GM12878 (cell line): ENCODE measurements at regions not wholly inside any gene's neighbourhood (a gene's known extent, or its start where the extent isn't known, plus 50 kb on each side); places are given as distances from the start of the nearest gene placed in this dataset.

ENCODE experiments used
- CHD2 ChIP-seq: IDR thresholded peaks from 2 replicates; pipeline ENCODE4 v1.6.1; 2011; ENCODE audit warnings: low read depth, low read length, improper control_type of control experiment, borderline replicate concordance
- CTCF ChIP-seq, 3 experiments: IDR thresholded peaks in 2 of 3; conservative IDR thresholded peaks in 1 of 3; 2 replicates each; pipeline ENCODE4 v1.5.1; 2011; ENCODE audit warnings: low read depth in 3 of 3, low read length in 3 of 3, mild to moderate bottlenecking in 3 of 3, control low read depth in 2 of 3, moderate library complexity in 2 of 3, inconsistent platforms in 1 of 3, mixed read lengths in 1 of 3; ENCODE audit not compliant: control insufficient read depth in 2 of 3, insufficient read depth in 1 of 3; ENCODE audit errors: extremely low read depth in 1 of 3
- FOS ChIP-seq: IDR thresholded peaks from 3 replicates; pipeline ENCODE4 v1.6.1; 2011; ENCODE audit warnings: borderline replicate concordance; ENCODE audit not compliant: insufficient read length; ENCODE audit errors: extremely low read depth
- MTA2 ChIP-seq: fragments of 450-650 bp; IDR thresholded peaks from 2 replicates; pipeline ENCODE4 v1.6.1; 2016; ENCODE audit warnings: low read depth, mild to moderate bottlenecking, moderate library complexity
- POLR2A ChIP-seq: IDR thresholded peaks from 2 replicates; pipeline ENCODE4 v1.6.1; 2011; ENCODE audit warnings: low read depth, mild to moderate bottlenecking, low read length
- POLR2AphosphoS2 ChIP-seq: IDR thresholded peaks from 2 replicates; pipeline ENCODE4 v1.6.1; 2011; ENCODE audit warnings: low read depth, mild to moderate bottlenecking, low read length, improper control_type of control experiment, moderate library complexity
- RB1 ChIP-seq: fragments of 450-650 bp; formaldehyde crosslinking; IDR thresholded peaks from 2 replicates; pipeline ENCODE4 v1.6.1; 2017; ENCODE audit warnings: mild to moderate bottlenecking, borderline replicate concordance
- RFX5 ChIP-seq: IDR thresholded peaks from 2 replicates; pipeline ENCODE4 v1.6.1; 2011; ENCODE audit warnings: low read depth, low read length, improper control_type of control experiment
- SIX5 ChIP-seq: IDR thresholded peaks from 2 replicates; pipeline ENCODE4 v1.6.1; 2011; ENCODE audit warnings: mild to moderate bottlenecking, low read depth, low read length, moderate library complexity; ENCODE audit not compliant: severe bottlenecking
- TAF1 ChIP-seq: IDR thresholded peaks from 2 replicates; pipeline ENCODE4 v1.6.1; 2011; ENCODE audit warnings: mild to moderate bottlenecking, low read depth, low read length, borderline replicate concordance
- ZNF274 ChIP-seq: IDR thresholded peaks from one replicate; pipeline ENCODE4 v1.8.0; 2011; ENCODE audit not compliant: insufficient read length, insufficient read depth
- ZNF687 ChIP-seq: fragments of 450-650 bp; IDR thresholded peaks from 2 replicates; pipeline ENCODE4 v1.6.1; 2017; ENCODE audit warnings: mild to moderate bottlenecking, moderate library complexity

- TF ChIP-seq SIX5 (no peak), CHD2 (no peak), CTCF (IDR thresholded peaks at IDR 0.05 in 2 of 3, conservative IDR thresholded peaks at IDR 0.05 in 1 of 3; ENCODE audit: control insufficient read depth in 2 of 3, extremely low read depth in 1 of 3, insufficient read depth in 1 of 3, low read depth in 3 of 3, low read length in 3 of 3) (no peak), RFX5 (no peak), RB1 (no peak), POLR2AphosphoS2 (no peak), ZNF687 (no peak), ZNF274 (no peak), POLR2A (no peak), FOS (no peak), TAF1 (no peak), MTA2 (no peak)
Observed at GRCh38 chr13:47144782-47145181, 247.9 kb upstream of the HTR2A start.
